ENCODE measurements at regions not wholly inside any gene's neighbourhood (a gene's known extent, or its start where the extent isn't known, plus 50 kb on each side); places are given as distances from the start of the nearest gene placed in this dataset.

GRCh38 chr21:27448960-27449359 lies 482.1 kb upstream of the ADAMTS5 start:
- no peak overlapping the region for H3K4me3 ChIP-seq
- no peaks in the 10 kb centered on the region for H3K79me2 ChIP-seq
- H3K4me2 ChIP-seq = no peak overlapping the region
- H3K9me2 ChIP-seq (replicated peaks; ENCODE audit: insufficient read depth) = no peaks in the 10 kb centered on the region
- 81% methylated on average over 7 of the region's 7 CpGs for WGBS (ENCODE audit: low lambda C conversion rate, missing lambda C conversion rate)
- TF ChIP-seq CTCF (IDR thresholded peaks at IDR 0.05; ENCODE audit: poor library complexity) (no peak), EZH2phosphoT487 (IDR thresholded peaks at IDR 0.05; ENCODE audit: low read depth, severe bottlenecking, unreplicated experiment) (no peak), EZH2 (IDR thresholded peaks at IDR 0.05; ENCODE audit: borderline replicate concordance) (no peak)
- no peak overlapping the region for H2AFZ ChIP-seq
- no peaks in the 10 kb centered on the region for H3K27me3 ChIP-seq
- H3K9me3 ChIP-seq (ENCODE audit: low read depth) = no peaks in the 10 kb centered on the region
- no peak overlapping the region for H3K27ac ChIP-seq
- H3K4me1 ChIP-seq (ENCODE audit: insufficient read depth) = no peaks in the 10 kb centered on the region
- no peaks in the 10 kb centered on the region for H4K20me1 ChIP-seq (ENCODE audit: insufficient read depth, poor library complexity, severe bottlenecking)
- DNase-seq (ENCODE audit: low spot score) = no peak
- H3K36me3 ChIP-seq (replicated peaks; ENCODE audit: insufficient read depth, low read depth) = no peaks in the 10 kb centered on the region

GRCh38 chr21:27447843-27448242 lies 481.0 kb upstream of the ADAMTS5 start:
- H3K4me3 ChIP-seq = no peak overlapping the region
- no peaks in the 10 kb centered on the region for H3K27me3 ChIP-seq
- no peak overlapping the region for H2AFZ ChIP-seq
- no peaks in the 10 kb centered on the region for H3K36me3 ChIP-seq (replicated peaks; ENCODE audit: insufficient read depth, low read depth)
- no peak overlapping the region for H3K4me2 ChIP-seq
- H3K27ac ChIP-seq = no peak overlapping the region
- no peaks in the 10 kb centered on the region for H4K20me1 ChIP-seq (ENCODE audit: insufficient read depth, poor library complexity, severe bottlenecking)
- H3K9me2 ChIP-seq (replicated peaks; ENCODE audit: insufficient read depth) = no peaks in the 10 kb centered on the region
- TF ChIP-seq EZH2 (IDR thresholded peaks at IDR 0.05; ENCODE audit: borderline replicate concordance) (no peak), EZH2phosphoT487 (IDR thresholded peaks at IDR 0.05; ENCODE audit: low read depth, severe bottlenecking, unreplicated experiment) (no peak), CTCF (IDR thresholded peaks at IDR 0.05; ENCODE audit: poor library complexity) (no peak)
- no peaks in the 10 kb centered on the region for H3K4me1 ChIP-seq (ENCODE audit: insufficient read depth)
- H3K79me2 ChIP-seq = no peaks in the 10 kb centered on the region
- no peaks in the 10 kb centered on the region for H3K9me3 ChIP-seq (ENCODE audit: low read depth)
- DNase-seq (ENCODE audit: low spot score) = no peak
- 54% methylated on average over 1 of the region's 1 CpG for WGBS (ENCODE audit: low lambda C conversion rate, missing lambda C conversion rate)

- H3K27me3 ChIP-seq = no peaks in the 10 kb centered on the region
- H3K27ac ChIP-seq = no peak overlapping the region
- H3K9me2 ChIP-seq (replicated peaks; ENCODE audit: insufficient read depth) = no peaks in the 10 kb centered on the region
- H2AFZ ChIP-seq = no peak overlapping the region
- no peaks in the 10 kb centered on the region for H3K9me3 ChIP-seq (ENCODE audit: low read depth)
- no peaks in the 10 kb centered on the region for H3K4me1 ChIP-seq (ENCODE audit: insufficient read depth)
- no peaks in the 10 kb centered on the region for H4K20me1 ChIP-seq (ENCODE audit: insufficient read depth, poor library complexity, severe bottlenecking)
- no peak overlapping the region for H3K4me2 ChIP-seq
- no peaks in the 10 kb centered on the region for H3K79me2 ChIP-seq
- TF ChIP-seq EZH2 (IDR thresholded peaks at IDR 0.05; ENCODE audit: borderline replicate concordance) (no peak), CTCF (IDR thresholded peaks at IDR 0.05; ENCODE audit: poor library complexity) (no peak), EZH2phosphoT487 (IDR thresholded peaks at IDR 0.05; ENCODE audit: low read depth, severe bottlenecking, unreplicated experiment) (no peak)
- no peaks in the 10 kb centered on the region for H3K36me3 ChIP-seq (replicated peaks; ENCODE audit: insufficient read depth, low read depth)
- WGBS (ENCODE audit: low lambda C conversion rate, missing lambda C conversion rate) = 88% methylated on average over 3 of the region's 3 CpGs
- DNase-seq (ENCODE audit: low spot score) = no peak
- H3K4me3 ChIP-seq = no peak overlapping the region
Measured at GRCh38 chr21:27429710-27430341, 462.9 kb upstream of the ADAMTS5 start.
